ENCODE measurements at regions not wholly inside any gene's neighbourhood (a gene's known extent, or its start where the extent isn't known, plus 50 kb on each side); places are given as distances from the start of the nearest gene placed in this dataset.

DNA sequence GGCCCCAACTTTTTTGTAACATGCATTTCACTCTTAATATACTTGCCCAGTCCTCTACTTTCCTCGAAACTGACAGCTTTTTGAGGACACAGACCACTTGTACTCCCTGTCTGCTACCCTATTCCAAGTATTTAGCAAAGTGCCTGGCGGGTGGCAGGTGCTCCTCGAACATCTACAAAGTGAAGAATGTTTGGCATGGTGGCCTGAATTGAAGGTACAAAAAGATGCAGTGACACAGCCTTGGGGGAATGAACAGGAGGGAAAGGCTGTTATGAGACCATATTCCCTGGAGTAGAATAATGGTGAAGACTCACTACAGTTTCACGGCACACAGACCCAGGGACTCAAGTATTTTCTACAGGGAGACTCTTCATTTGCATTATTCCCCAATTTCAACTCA is 590.9 kb downstream of the PRELID2 start:
- TF ChIP-seq, protein P1, sequence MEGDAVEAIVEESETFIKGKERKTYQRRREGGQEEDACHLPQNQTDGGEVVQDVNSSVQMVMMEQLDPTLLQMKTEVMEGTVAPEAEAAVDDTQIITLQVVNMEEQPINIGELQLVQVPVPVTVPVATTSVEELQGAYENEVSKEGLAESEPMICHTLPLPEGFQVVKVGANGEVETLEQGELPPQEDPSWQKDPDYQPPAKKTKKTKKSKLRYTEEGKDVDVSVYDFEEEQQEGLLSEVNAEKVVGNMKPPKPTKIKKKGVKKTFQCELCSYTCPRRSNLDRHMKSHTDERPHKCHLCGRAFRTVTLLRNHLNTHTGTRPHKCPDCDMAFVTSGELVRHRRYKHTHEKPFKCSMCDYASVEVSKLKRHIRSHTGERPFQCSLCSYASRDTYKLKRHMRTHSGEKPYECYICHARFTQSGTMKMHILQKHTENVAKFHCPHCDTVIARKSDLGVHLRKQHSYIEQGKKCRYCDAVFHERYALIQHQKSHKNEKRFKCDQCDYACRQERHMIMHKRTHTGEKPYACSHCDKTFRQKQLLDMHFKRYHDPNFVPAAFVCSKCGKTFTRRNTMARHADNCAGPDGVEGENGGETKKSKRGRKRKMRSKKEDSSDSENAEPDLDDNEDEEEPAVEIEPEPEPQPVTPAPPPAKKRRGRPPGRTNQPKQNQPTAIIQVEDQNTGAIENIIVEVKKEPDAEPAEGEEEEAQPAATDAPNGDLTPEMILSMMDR (conservative IDR thresholded peaks at IDR 0.05; ENCODE audit: low read depth in 2 of 2) = no peak
- TF ChIP-seq EZH2phosphoT487 (IDR thresholded peaks at IDR 0.05; ENCODE audit: unreplicated experiment) (no peak), EZH2 (IDR thresholded peaks at IDR 0.05; ENCODE audit: low read depth, unreplicated experiment) (no peak), POLR2AphosphoS5 (IDR thresholded peaks at IDR 0.05; ENCODE audit: low read depth) (no peak), JUNB (IDR thresholded peaks at IDR 0.05; ENCODE audit: unreplicated experiment) (no peak), ZNF331 (CRISPR knock-in tag; IDR thresholded peaks at IDR 0.05; ENCODE audit: low read depth) (no peak), CREB1 (CRISPR knock-in tag; IDR thresholded peaks at IDR 0.05; ENCODE audit: low read depth) (no peak), ZNF114 (CRISPR knock-in tag; IDR thresholded peaks at IDR 0.05) (no peak), STAT1 (IDR thresholded peaks at IDR 0.05; ENCODE audit: unreplicated experiment) (no peak)
- TF ChIP-seq, protein P2, sequence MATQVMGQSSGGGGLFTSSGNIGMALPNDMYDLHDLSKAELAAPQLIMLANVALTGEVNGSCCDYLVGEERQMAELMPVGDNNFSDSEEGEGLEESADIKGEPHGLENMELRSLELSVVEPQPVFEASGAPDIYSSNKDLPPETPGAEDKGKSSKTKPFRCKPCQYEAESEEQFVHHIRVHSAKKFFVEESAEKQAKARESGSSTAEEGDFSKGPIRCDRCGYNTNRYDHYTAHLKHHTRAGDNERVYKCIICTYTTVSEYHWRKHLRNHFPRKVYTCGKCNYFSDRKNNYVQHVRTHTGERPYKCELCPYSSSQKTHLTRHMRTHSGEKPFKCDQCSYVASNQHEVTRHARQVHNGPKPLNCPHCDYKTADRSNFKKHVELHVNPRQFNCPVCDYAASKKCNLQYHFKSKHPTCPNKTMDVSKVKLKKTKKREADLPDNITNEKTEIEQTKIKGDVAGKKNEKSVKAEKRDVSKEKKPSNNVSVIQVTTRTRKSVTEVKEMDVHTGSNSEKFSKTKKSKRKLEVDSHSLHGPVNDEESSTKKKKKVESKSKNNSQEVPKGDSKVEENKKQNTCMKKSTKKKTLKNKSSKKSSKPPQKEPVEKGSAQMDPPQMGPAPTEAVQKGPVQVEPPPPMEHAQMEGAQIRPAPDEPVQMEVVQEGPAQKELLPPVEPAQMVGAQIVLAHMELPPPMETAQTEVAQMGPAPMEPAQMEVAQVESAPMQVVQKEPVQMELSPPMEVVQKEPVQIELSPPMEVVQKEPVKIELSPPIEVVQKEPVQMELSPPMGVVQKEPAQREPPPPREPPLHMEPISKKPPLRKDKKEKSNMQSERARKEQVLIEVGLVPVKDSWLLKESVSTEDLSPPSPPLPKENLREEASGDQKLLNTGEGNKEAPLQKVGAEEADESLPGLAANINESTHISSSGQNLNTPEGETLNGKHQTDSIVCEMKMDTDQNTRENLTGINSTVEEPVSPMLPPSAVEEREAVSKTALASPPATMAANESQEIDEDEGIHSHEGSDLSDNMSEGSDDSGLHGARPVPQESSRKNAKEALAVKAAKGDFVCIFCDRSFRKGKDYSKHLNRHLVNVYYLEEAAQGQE (IDR thresholded peaks at IDR 0.05; ENCODE audit: unreplicated experiment) = no peak

All from GM23338 (cell line).